ENCODE measurements at regions not wholly inside any gene's neighbourhood (a gene's known extent, or its start where the extent isn't known, plus 50 kb on each side); places are given as distances from the start of the nearest gene placed in this dataset.

GRCh38 chr6:4404415-4404814 is 269.0 kb upstream of the ECI2 start:
- ATAC-seq (no peak), DNase-seq (no peak)
- no peak for TF ChIP-seq CTCF (IDR thresholded peaks at IDR 0.05)
- H3K9me3 Mint-ChIP-seq: peaks cover 2 to 7% of the 10 kb centered on the region in 2 donors
- WGBS (ENCODE audit: insufficient coverage): 89% methylated on average over 2 of the region's 2 CpGs
- intact Hi-C loops (cut with micrococcal nuclease): no loop called here
- no peaks in the 10 kb centered on the region for H3K4me1 ChIP-seq (ENCODE audit: control insufficient read depth, insufficient read depth, low read length)
- H3K27me3 Mint-ChIP-seq (ENCODE audit: low read depth in 2 of 2): peaks cover 23 to 37% of the 10 kb centered on the region in 2 donors
- H3K4me3 ChIP-seq (ENCODE audit: low read length): no peak overlapping the region
- no peaks in the 10 kb centered on the region for H3K36me3 ChIP-seq (ENCODE audit: control insufficient read depth, insufficient read depth, low read length)
- H3K36me3 Mint-ChIP-seq: no peaks in the 10 kb centered on the region
- H3K4me3 Mint-ChIP-seq: no peak overlapping the region
- H3K27me3 ChIP-seq (ENCODE audit: control insufficient read depth, insufficient read depth, low read length): no peaks in the 10 kb centered on the region
- H3K27ac Mint-ChIP-seq: no peak overlapping the region
- no peaks in the 10 kb centered on the region for H3K9me3 ChIP-seq (ENCODE audit: control insufficient read depth, insufficient read depth, low read length)
- no peak overlapping the region for H3K27ac ChIP-seq (ENCODE audit: low read length)
- no peaks in the 10 kb centered on the region for H3K4me1 Mint-ChIP-seq

- WGBS (ENCODE audit: insufficient coverage): 87% methylated on average over 4 of the region's 4 CpGs
- no peaks in the 10 kb centered on the region for H3K36me3 ChIP-seq (ENCODE audit: control insufficient read depth, insufficient read depth, low read length)
Measured at GRCh38 chr6:4403828-4404227, 268.5 kb upstream of the ECI2 start.

GRCh38 chr6:4403023-4403752 is 267.8 kb upstream of the ECI2 start:
- Mint-ChIP-seq H3K27me3 (ENCODE audit: low read depth in 2 of 2) (peaks cover 19 to 37% of the 10 kb centered on the region in 2 donors), H3K9me3 (peaks cover 0 to under 1% of the 10 kb centered on the region in 2 donors), H3K4me1 (no peaks in the 10 kb centered on the region), H3K36me3 (no peaks in the 10 kb centered on the region), H3K4me3 (no peak overlapping the region), H3K27ac (no peak overlapping the region)
- H3K4me3 ChIP-seq (ENCODE audit: low read length): no peak overlapping the region
- TF ChIP-seq CTCF (IDR thresholded peaks at IDR 0.05): no peak
- 88% methylated on average over 12 of the region's 12 CpGs for WGBS (ENCODE audit: insufficient coverage)
- intact Hi-C loops (cut with micrococcal nuclease): no loop called here
- ATAC-seq (no peak), DNase-seq (no peak)
- H3K36me3 ChIP-seq (ENCODE audit: control insufficient read depth, insufficient read depth, low read length): no peaks in the 10 kb centered on the region
- no peaks in the 10 kb centered on the region for H3K27me3 ChIP-seq (ENCODE audit: control insufficient read depth, insufficient read depth, low read length)
- H3K27ac ChIP-seq (ENCODE audit: low read length): no peak overlapping the region
- no peaks in the 10 kb centered on the region for H3K4me1 ChIP-seq (ENCODE audit: control insufficient read depth, insufficient read depth, low read length)
- H3K9me3 ChIP-seq (ENCODE audit: control insufficient read depth, insufficient read depth, low read length): no peaks in the 10 kb centered on the region

More at GRCh38 chr6:4403828-4404227, 268.5 kb upstream of the ECI2 start:
- H3K27me3 Mint-ChIP-seq (ENCODE audit: low read depth in 2 of 2): peaks cover 23 to 37% of the 10 kb centered on the region in 2 donors
- H3K9me3 Mint-ChIP-seq: peaks cover 2 to 7% of the 10 kb centered on the region in 2 donors
- H3K4me3 Mint-ChIP-seq: no peak overlapping the region
- no peak for DNase-seq
- ATAC-seq: no peak
- no peaks in the 10 kb centered on the region for H3K4me1 Mint-ChIP-seq
- Histone ChIP-seq H3K4me1 (ENCODE audit: control insufficient read depth, insufficient read depth, low read length) (no peaks in the 10 kb centered on the region), H3K27me3 (ENCODE audit: control insufficient read depth, insufficient read depth, low read length) (no peaks in the 10 kb centered on the region), H3K9me3 (ENCODE audit: control insufficient read depth, insufficient read depth, low read length) (no peaks in the 10 kb centered on the region), H3K27ac (ENCODE audit: low read length) (no peak overlapping the region), H3K4me3 (ENCODE audit: low read length) (no peak overlapping the region)
- H3K36me3 Mint-ChIP-seq: no peaks in the 10 kb centered on the region
- intact Hi-C loops (cut with micrococcal nuclease): no loop called here
- no peak for TF ChIP-seq CTCF (IDR thresholded peaks at IDR 0.05)
- no peak overlapping the region for H3K27ac Mint-ChIP-seq

- Mint-ChIP-seq H3K27me3 (ENCODE audit: low read depth in 2 of 2) (peaks cover 18 to 37% of the 10 kb centered on the region in 2 donors), H3K27ac (no peak overlapping the region), H3K4me1 (no peaks in the 10 kb centered on the region), H3K9me3 (no peaks in the 10 kb centered on the region), H3K36me3 (no peaks in the 10 kb centered on the region), H3K4me3 (no peak overlapping the region)
- Histone ChIP-seq H3K4me1 (ENCODE audit: control insufficient read depth, insufficient read depth, low read length) (no peaks in the 10 kb centered on the region), H3K27me3 (ENCODE audit: control insufficient read depth, insufficient read depth, low read length) (no peaks in the 10 kb centered on the region), H3K27ac (ENCODE audit: low read length) (no peak overlapping the region), H3K4me3 (ENCODE audit: low read length) (no peak overlapping the region), H3K9me3 (ENCODE audit: control insufficient read depth, insufficient read depth, low read length) (no peaks in the 10 kb centered on the region), H3K36me3 (ENCODE audit: control insufficient read depth, insufficient read depth, low read length) (no peaks in the 10 kb centered on the region)
- WGBS (ENCODE audit: insufficient coverage): 68% methylated on average over 10 of the region's 11 CpGs
- no peak for ATAC-seq
- intact Hi-C loops (cut with micrococcal nuclease): no loop called here
- no peak for TF ChIP-seq CTCF (IDR thresholded peaks at IDR 0.05)
- no peak for DNase-seq
Measured at GRCh38 chr6:4402477-4402976, 267.2 kb upstream of the ECI2 start.
